ENCODE measurements at regions not wholly inside any gene's neighbourhood (a gene's known extent, or its start where the extent isn't known, plus 50 kb on each side); places are given as distances from the start of the nearest gene placed in this dataset.

DNA sequence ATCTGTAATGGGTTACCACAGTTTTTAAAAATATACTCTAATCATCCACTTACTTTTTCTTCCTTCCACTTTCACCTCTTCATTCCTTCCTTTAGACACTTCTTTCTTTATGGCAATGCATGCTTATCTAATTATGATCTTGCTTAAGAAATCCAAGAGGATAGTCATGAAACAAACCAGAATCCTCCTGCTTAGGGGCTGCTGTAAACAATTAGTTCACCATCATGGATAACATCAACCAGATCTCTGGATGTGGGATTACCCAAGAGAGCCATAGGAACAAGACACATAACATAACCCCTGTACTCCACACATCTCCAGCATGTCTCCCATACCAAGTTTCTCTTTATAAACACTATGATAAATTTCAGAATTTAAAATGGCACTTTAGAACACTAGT lies 713.4 kb upstream of the PTPRD start:
- Histone ChIP-seq H3K4me3 (no peak overlapping the region), H3K36me3 (replicated peaks in 1 of 2) (no peaks in the 10 kb centered on the region), H3K27me3 (no peaks in the 10 kb centered on the region), H3K4me1 (replicated peaks in 1 of 2) (no peaks in the 10 kb centered on the region), H3K27ac (no peak overlapping the region), H3K9me3 (replicated peaks in 1 of 3) (peaks cover 0 to 7% (median 0%) of the 10 kb centered on the region in 3 donors)
- DNase-seq = no peak
- no peak for TF ChIP-seq POLR2A (IDR thresholded peaks at IDR 0.05)
- TF ChIP-seq, protein P1, sequence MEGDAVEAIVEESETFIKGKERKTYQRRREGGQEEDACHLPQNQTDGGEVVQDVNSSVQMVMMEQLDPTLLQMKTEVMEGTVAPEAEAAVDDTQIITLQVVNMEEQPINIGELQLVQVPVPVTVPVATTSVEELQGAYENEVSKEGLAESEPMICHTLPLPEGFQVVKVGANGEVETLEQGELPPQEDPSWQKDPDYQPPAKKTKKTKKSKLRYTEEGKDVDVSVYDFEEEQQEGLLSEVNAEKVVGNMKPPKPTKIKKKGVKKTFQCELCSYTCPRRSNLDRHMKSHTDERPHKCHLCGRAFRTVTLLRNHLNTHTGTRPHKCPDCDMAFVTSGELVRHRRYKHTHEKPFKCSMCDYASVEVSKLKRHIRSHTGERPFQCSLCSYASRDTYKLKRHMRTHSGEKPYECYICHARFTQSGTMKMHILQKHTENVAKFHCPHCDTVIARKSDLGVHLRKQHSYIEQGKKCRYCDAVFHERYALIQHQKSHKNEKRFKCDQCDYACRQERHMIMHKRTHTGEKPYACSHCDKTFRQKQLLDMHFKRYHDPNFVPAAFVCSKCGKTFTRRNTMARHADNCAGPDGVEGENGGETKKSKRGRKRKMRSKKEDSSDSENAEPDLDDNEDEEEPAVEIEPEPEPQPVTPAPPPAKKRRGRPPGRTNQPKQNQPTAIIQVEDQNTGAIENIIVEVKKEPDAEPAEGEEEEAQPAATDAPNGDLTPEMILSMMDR (IDR thresholded peaks at IDR 0.05) = no peak
- intact Hi-C loops (cut with DNase I) = no loop called here

DNA sequence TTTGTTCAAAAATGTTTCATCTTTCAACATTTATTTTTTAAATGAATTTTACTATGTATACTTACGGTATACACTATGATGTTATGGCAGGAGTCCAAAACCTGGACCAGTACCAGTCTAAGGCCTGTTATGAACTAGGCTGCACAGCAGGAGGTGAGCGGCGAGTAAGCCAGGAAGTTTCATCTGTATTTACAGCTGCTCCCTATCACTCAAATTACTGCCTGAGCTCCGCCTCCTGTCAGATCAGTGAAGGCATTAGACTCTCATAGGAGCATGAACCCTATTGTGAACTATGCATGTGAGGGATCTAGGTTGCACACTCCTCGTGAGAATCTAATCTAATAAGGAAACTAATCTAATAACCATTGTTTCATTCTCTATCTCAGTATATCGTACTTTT lies 715.5 kb upstream of the PTPRD start:
- no peak for TF ChIP-seq POLR2A (IDR thresholded peaks at IDR 0.05)
- TF ChIP-seq, protein P1 (IDR thresholded peaks at IDR 0.05) = no peak
- DNase-seq = no peak
- no peaks in the 10 kb centered on the region for H3K36me3 ChIP-seq (replicated peaks in 1 of 2)
- H3K4me1 ChIP-seq (replicated peaks in 1 of 2) = no peaks in the 10 kb centered on the region
- no peaks in the 10 kb centered on the region for H3K9me3 ChIP-seq (replicated peaks in 1 of 3)
- no peaks in the 10 kb centered on the region for H3K27me3 ChIP-seq
- WGBS, 4 donors = 72 to 81% (median 78%) methylated on average over 6 of the region's 6 CpGs
- H3K27ac ChIP-seq = no peak overlapping the region
- intact Hi-C loops (cut with DNase I) = no loop called here
- no peak overlapping the region for H3K4me3 ChIP-seq

GRCh38 chr9:11335011-11335410 lies 722.2 kb upstream of the PTPRD start:
- DNase-seq = no peak
- Histone ChIP-seq H3K4me1 (replicated peaks in 1 of 2) (no peaks in the 10 kb centered on the region), H3K4me3 (no peak overlapping the region), H3K9me3 (replicated peaks in 1 of 3) (no peaks in the 10 kb centered on the region), H3K36me3 (replicated peaks in 1 of 2) (no peaks in the 10 kb centered on the region), H3K27me3 (no peaks in the 10 kb centered on the region), H3K27ac (no peak overlapping the region)
- TF ChIP-seq, protein P1 (IDR thresholded peaks at IDR 0.05) = no peak
- TF ChIP-seq POLR2A (IDR thresholded peaks at IDR 0.05) = no peak
- intact Hi-C loops (cut with DNase I) = no loop called here

- H3K36me3 ChIP-seq (replicated peaks in 1 of 2) = no peaks in the 10 kb centered on the region
- H3K27ac ChIP-seq = no peak overlapping the region
- no peaks in the 10 kb centered on the region for H3K27me3 ChIP-seq
- WGBS, 4 donors = 76 to 87% (median 80%) methylated on average over 1 of the region's 1 CpG
- no peak for DNase-seq
- H3K4me1 ChIP-seq (replicated peaks in 1 of 2) = no peaks in the 10 kb centered on the region
- no peak overlapping the region for H3K4me3 ChIP-seq
- no peak for TF ChIP-seq POLR2A (IDR thresholded peaks at IDR 0.05)
- TF ChIP-seq, protein P1 (IDR thresholded peaks at IDR 0.05) = no peak
- H3K9me3 ChIP-seq (replicated peaks in 1 of 3) = no peaks in the 10 kb centered on the region
- intact Hi-C loops (cut with DNase I) = no loop called here
Measured at GRCh38 chr9:11338130-11338529, 725.3 kb upstream of the PTPRD start.
